ENCODE measurements at regions not wholly inside any gene's neighbourhood (a gene's known extent, or its start where the extent isn't known, plus 50 kb on each side); places are given as distances from the start of the nearest gene placed in this dataset.

DNA sequence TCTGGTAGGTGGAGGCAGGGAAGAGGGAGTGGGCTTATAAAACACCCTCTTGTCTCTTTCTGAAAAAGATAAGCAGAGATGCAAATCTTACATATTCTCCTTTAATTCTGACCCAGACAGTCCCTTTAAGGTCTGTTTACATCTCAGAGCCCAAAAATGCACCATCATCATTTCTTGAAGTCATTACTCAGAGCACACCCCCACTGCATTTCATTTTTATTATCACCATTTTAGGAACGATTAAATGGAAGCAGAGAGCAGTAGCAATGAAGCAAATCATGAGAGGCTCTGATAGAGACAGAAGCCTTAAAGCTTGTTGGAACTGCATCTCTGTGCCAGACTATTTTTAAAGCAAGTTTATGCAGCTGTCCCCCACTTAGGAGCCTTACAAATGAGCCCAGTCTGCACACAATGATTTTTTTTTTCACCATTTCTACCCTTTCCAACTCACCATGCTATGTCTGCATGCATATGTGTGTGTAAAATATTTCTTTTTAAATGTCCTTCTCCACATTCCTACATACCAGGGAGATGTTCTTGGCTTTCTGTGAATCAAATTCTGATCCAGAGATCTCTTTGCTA lies 311.0 kb downstream of the GRIN2B start:
- TF ChIP-seq, protein P1, sequence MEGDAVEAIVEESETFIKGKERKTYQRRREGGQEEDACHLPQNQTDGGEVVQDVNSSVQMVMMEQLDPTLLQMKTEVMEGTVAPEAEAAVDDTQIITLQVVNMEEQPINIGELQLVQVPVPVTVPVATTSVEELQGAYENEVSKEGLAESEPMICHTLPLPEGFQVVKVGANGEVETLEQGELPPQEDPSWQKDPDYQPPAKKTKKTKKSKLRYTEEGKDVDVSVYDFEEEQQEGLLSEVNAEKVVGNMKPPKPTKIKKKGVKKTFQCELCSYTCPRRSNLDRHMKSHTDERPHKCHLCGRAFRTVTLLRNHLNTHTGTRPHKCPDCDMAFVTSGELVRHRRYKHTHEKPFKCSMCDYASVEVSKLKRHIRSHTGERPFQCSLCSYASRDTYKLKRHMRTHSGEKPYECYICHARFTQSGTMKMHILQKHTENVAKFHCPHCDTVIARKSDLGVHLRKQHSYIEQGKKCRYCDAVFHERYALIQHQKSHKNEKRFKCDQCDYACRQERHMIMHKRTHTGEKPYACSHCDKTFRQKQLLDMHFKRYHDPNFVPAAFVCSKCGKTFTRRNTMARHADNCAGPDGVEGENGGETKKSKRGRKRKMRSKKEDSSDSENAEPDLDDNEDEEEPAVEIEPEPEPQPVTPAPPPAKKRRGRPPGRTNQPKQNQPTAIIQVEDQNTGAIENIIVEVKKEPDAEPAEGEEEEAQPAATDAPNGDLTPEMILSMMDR (IDR thresholded peaks at IDR 0.05; ENCODE audit: low read length) = no peak
- no peak for TF ChIP-seq EZH2 (IDR thresholded peaks at IDR 0.05; ENCODE audit: borderline replicate concordance, low read length)

Data from OCI-LY1 (cell line).